ENCODE measurements at regions not wholly inside any gene's neighbourhood (a gene's known extent, or its start where the extent isn't known, plus 50 kb on each side); places are given as distances from the start of the nearest gene placed in this dataset.

GRCh38 chr4:155430895-155431795 lies 54.4 kb upstream of the MAP9 start:
- no peak for TF ChIP-seq CTCF (IDR thresholded peaks at IDR 0.05)
- no peak for TF ChIP-seq EZH2 (IDR thresholded peaks at IDR 0.05)

Data from neural progenitor cell (in vitro differentiated cells).